Lower lobe of right lung (tissue), 2 donors: ENCODE measurements at regions not wholly inside any gene's neighbourhood (a gene's known extent, or its start where the extent isn't known, plus 50 kb on each side); places are given as distances from the start of the nearest gene placed in this dataset.

Source experiments
- ATAC-seq, 2 donors: fragments of 200-7000 bp; cut with Tn5 transposase; one replicate each; pipeline ENCODE4 v1.9.1; 2020 to 2022; ENCODE audit warnings: mild to moderate bottlenecking in 2 of 2, moderate library complexity in 2 of 2
- DNase-seq: peaks from one replicate; pipeline ENCODE4 v3.0.0-alpha.2; 2020
- H3K27ac ChIP-seq: fragments of 200-600 bp; one replicate; pipeline ENCODE4 v1.8.0; 2022
- H3K27me3 ChIP-seq: fragments of 200-600 bp; one replicate; pipeline ENCODE4 v1.8.0; 2022; ENCODE audit warnings: low read depth
- H3K36me3 ChIP-seq: fragments of 200-600 bp; one replicate; pipeline ENCODE4 v1.8.0; 2022; ENCODE audit warnings: mild to moderate bottlenecking
- H3K4me1 ChIP-seq: fragments of 200-600 bp; one replicate; pipeline ENCODE4 v1.8.0; 2022
- H3K4me3 ChIP-seq: fragments of 200-600 bp; one replicate; pipeline ENCODE4 v1.8.0; 2022; ENCODE audit warnings: mild to moderate bottlenecking
- H3K9me3 ChIP-seq: fragments of 200-600 bp; one replicate; pipeline ENCODE4 v1.8.0; 2022
- CTCF ChIP-seq: fragments of 200-600 bp; IDR thresholded peaks from one replicate; pipeline ENCODE4 v1.8.0; 2022; ENCODE audit warnings: antibody characterized with exemption, mild to moderate bottlenecking
- intact Hi-C: fragments of 100-400 bp; cut with DNase I; formaldehyde crosslinking; loops from one replicate; pipeline ENCODE4 v1.11.0; 2022
- donor health status: DM: no; HTN: yes; CAD: no; lungs with severe emphysema.

GRCh38 chrX:148363471-148364235 lies 136.8 kb upstream of the AFF2 start:
- no peak overlapping the region for H3K4me3 ChIP-seq
- H3K27ac ChIP-seq: no peak overlapping the region
- H3K4me1 ChIP-seq: no peaks in the 10 kb centered on the region

GRCh38 chrX:148365233-148365632 lies 135.2 kb upstream of the AFF2 start:
- Histone ChIP-seq H3K36me3 (no peaks in the 10 kb centered on the region), H3K9me3 (no peaks in the 10 kb centered on the region), H3K27me3 (no peaks in the 10 kb centered on the region), H3K27ac (no peak overlapping the region), H3K4me3 (no peak overlapping the region), H3K4me1 (no peaks in the 10 kb centered on the region)
- TF ChIP-seq CTCF: no peak
- intact Hi-C loops: no loop called here
- DNase-seq: no peak
- no peak for ATAC-seq

More at GRCh38 chrX:148363471-148364235, 136.8 kb upstream of the AFF2 start:
- Histone ChIP-seq H3K9me3 (no peaks in the 10 kb centered on the region), H3K36me3 (no peaks in the 10 kb centered on the region), H3K27me3 (no peaks in the 10 kb centered on the region)
- intact Hi-C loops: no loop called here
- DNase-seq (no peak), ATAC-seq (no peak)
- no peak for TF ChIP-seq CTCF

GRCh38 chrX:148371291-148371690 lies 129.1 kb upstream of the AFF2 start:
- Histone ChIP-seq H3K27me3 (no peaks in the 10 kb centered on the region), H3K9me3 (no peaks in the 10 kb centered on the region), H3K4me1 (no peaks in the 10 kb centered on the region), H3K36me3 (no peaks in the 10 kb centered on the region), H3K4me3 (no peak overlapping the region), H3K27ac (no peak overlapping the region)
- no peak for TF ChIP-seq CTCF
- intact Hi-C loops: no loop called here
- DNase-seq (no peak), ATAC-seq (no peak)

GRCh38 chrX:148372925-148373324 lies 127.5 kb upstream of the AFF2 start:
- Histone ChIP-seq H3K4me1 (no peaks in the 10 kb centered on the region), H3K27me3 (no peaks in the 10 kb centered on the region), H3K36me3 (no peaks in the 10 kb centered on the region), H3K9me3 (no peaks in the 10 kb centered on the region), H3K4me3 (no peak overlapping the region), H3K27ac (no peak overlapping the region)
- TF ChIP-seq CTCF: no peak
- intact Hi-C loops: no loop called here
- DNase-seq: no peak
- no peak for ATAC-seq

GRCh38 chrX:148376342-148376741 lies 124.1 kb upstream of the AFF2 start:
- no peak for TF ChIP-seq CTCF
- DNase-seq: no peak
- intact Hi-C loops: no loop called here
- Histone ChIP-seq H3K9me3 (no peaks in the 10 kb centered on the region), H3K27me3 (no peaks in the 10 kb centered on the region), H3K27ac (no peak overlapping the region), H3K36me3 (no peaks in the 10 kb centered on the region), H3K4me1 (no peaks in the 10 kb centered on the region), H3K4me3 (no peak overlapping the region)
- no peak for ATAC-seq
